ENCODE measurements at regions not wholly inside any gene's neighbourhood (a gene's known extent, or its start where the extent isn't known, plus 50 kb on each side); places are given as distances from the start of the nearest gene placed in this dataset.
A peak's percentile ranks its signal among the peaks of the same experiment; 100 is the strongest.

DNA sequence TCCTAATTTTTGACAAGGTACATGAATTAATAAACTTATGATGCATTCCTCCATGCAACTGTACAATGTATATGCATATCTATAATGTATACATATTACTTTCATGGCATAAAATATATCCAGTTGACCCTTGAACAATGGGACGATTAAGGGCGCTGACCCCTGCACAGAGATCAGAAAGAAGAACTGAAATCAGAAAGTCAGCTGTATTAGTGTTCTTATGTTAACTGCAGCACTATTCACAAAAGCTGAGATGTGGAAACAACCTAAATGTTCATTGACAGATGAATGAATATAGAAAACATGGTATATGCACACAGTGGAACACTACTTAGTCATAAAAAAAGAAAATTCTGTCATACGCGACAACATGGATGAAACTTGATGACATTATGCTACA is 457.1 kb downstream of the GBA3 start:
- Histone ChIP-seq H3K27me3 (replicated peaks; ENCODE audit: insufficient read depth) (no peaks in the 10 kb centered on the region), H3K36me3 (no peaks in the 10 kb centered on the region), H3K4me1 (replicated peaks) (no peaks in the 10 kb centered on the region), H3K9me3 (no peaks in the 10 kb centered on the region), H3K27ac (no peak overlapping the region), H3K4me3 (no peak overlapping the region)
- 97% methylated on average over 4 of the region's 4 CpGs for WGBS
- DNase-seq (ENCODE audit: low spot score), result no peak
- no peak for TF ChIP-seq POLR2AphosphoS5 (IDR thresholded peaks at IDR 0.05)
- TF ChIP-seq, protein P1, sequence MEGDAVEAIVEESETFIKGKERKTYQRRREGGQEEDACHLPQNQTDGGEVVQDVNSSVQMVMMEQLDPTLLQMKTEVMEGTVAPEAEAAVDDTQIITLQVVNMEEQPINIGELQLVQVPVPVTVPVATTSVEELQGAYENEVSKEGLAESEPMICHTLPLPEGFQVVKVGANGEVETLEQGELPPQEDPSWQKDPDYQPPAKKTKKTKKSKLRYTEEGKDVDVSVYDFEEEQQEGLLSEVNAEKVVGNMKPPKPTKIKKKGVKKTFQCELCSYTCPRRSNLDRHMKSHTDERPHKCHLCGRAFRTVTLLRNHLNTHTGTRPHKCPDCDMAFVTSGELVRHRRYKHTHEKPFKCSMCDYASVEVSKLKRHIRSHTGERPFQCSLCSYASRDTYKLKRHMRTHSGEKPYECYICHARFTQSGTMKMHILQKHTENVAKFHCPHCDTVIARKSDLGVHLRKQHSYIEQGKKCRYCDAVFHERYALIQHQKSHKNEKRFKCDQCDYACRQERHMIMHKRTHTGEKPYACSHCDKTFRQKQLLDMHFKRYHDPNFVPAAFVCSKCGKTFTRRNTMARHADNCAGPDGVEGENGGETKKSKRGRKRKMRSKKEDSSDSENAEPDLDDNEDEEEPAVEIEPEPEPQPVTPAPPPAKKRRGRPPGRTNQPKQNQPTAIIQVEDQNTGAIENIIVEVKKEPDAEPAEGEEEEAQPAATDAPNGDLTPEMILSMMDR (IDR thresholded peaks at IDR 0.05), result no peak
- TF ChIP-seq POLR2A (IDR thresholded peaks at IDR 0.05), result no peak
- intact Hi-C loops (cut with DNase I), result no loop called here

DNA sequence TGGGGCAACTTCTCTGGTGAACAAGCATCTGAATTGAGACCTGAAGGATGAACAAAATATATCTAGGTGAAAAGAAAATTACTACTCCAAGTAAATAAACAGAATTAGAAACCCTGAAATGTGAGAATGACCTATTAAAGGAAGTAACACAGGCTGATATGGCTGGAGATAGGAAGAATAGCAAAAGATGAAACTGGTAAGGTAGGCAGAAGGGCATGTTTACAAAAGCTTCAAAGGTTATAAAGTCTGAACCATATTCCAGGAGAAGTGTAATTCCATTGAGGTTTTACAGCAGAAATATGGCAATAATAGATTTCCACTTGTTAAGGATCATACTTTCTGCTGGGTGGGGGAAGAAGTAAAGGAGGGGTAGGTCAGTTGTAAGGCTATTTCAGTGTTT is 452.0 kb downstream of the GBA3 start:
- no peak for TF ChIP-seq POLR2A (IDR thresholded peaks at IDR 0.05)
- no peak for TF ChIP-seq POLR2AphosphoS5 (IDR thresholded peaks at IDR 0.05)
- TF ChIP-seq, protein P1 (IDR thresholded peaks at IDR 0.05), result no peak
- H3K4me1 ChIP-seq (replicated peaks), result no peaks in the 10 kb centered on the region
- no peak overlapping the region for H3K4me3 ChIP-seq

GRCh38 chr4:23135792-23136645 is 443.3 kb downstream of the GBA3 start:
- DNase-seq (ENCODE audit: low spot score), result no peak
- no peak overlapping the region for H3K4me3 ChIP-seq
- H3K9me3 ChIP-seq, result no peaks in the 10 kb centered on the region
- WGBS, result 91% methylated on average over 1 of the region's 1 CpG
- no peaks in the 10 kb centered on the region for H3K4me1 ChIP-seq (replicated peaks)
- H3K36me3 ChIP-seq, result no peaks in the 10 kb centered on the region
- no peaks in the 10 kb centered on the region for H3K27me3 ChIP-seq (replicated peaks; ENCODE audit: insufficient read depth)
- intact Hi-C loops (cut with DNase I), result loop anchor here (10.0 kb wide), 1 partner anchor 1279 kb away; no protein-coding TSS in a partner anchor
- TF ChIP-seq, protein P1 (IDR thresholded peaks at IDR 0.05), result peak in 3 of 4 experiments; percentile 48 to 63 (median 55)
- TF ChIP-seq POLR2A (IDR thresholded peaks at IDR 0.05), result no peak
- H3K27ac ChIP-seq, result no peak overlapping the region

More for the DNA sequence above, 452.0 kb downstream of the GBA3 start:
- DNase-seq (ENCODE audit: low spot score), result no peak
- H3K36me3 ChIP-seq, result no peaks in the 10 kb centered on the region
- H3K27ac ChIP-seq, result no peak overlapping the region
- no peaks in the 10 kb centered on the region for H3K27me3 ChIP-seq (replicated peaks; ENCODE audit: insufficient read depth)
- H3K9me3 ChIP-seq, result no peaks in the 10 kb centered on the region
- intact Hi-C loops (cut with DNase I), result no loop called here

- H3K4me3 ChIP-seq, result no peak overlapping the region
- no peaks in the 10 kb centered on the region for H3K9me3 ChIP-seq
- no peaks in the 10 kb centered on the region for H3K27me3 ChIP-seq (replicated peaks; ENCODE audit: insufficient read depth)
- 84% methylated on average over 2 of the region's 2 CpGs for WGBS
- intact Hi-C loops (cut with DNase I), result loop anchor here (10.0 kb wide), 1 partner anchor 1280 kb away; no protein-coding TSS in a partner anchor
- H3K27ac ChIP-seq, result no peak overlapping the region
- no peak for DNase-seq (ENCODE audit: low spot score)
- H3K36me3 ChIP-seq, result no peaks in the 10 kb centered on the region
- TF ChIP-seq POLR2AphosphoS5 (IDR thresholded peaks at IDR 0.05) (no peak), POLR2A (IDR thresholded peaks at IDR 0.05) (no peak)
- TF ChIP-seq, protein P1 (IDR thresholded peaks at IDR 0.05), result no peak
- H3K4me1 ChIP-seq (replicated peaks), result no peaks in the 10 kb centered on the region
Measured at GRCh38 chr4:23134331-23134730, 441.6 kb downstream of the GBA3 start.

DNA sequence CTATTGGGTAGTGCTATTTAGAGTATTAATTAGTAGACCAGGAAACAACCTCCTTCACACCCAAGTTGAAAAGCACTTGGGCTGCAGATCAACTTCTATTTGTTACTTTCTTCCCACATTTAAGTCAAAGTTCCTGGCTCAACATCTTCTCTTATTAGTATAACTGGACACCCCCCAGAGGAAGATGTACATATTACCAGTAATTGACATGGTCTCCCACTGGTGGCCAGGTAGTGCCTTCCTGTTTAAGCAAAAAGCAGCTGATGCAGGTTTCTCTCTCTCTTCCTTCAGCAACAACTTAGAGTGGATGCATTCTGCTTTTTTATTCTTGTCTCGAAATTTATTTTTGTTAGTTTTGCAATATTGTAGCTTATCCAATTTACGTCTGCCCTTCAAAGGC is 438.1 kb downstream of the GBA3 start:
- no peaks in the 10 kb centered on the region for H3K27me3 ChIP-seq (replicated peaks; ENCODE audit: insufficient read depth)
- H3K4me3 ChIP-seq, result no peak overlapping the region
- H3K36me3 ChIP-seq, result no peaks in the 10 kb centered on the region
- no peak overlapping the region for H3K27ac ChIP-seq
- TF ChIP-seq POLR2AphosphoS5 (IDR thresholded peaks at IDR 0.05), result no peak
- TF ChIP-seq POLR2A (IDR thresholded peaks at IDR 0.05), result no peak
- TF ChIP-seq, protein P1 (IDR thresholded peaks at IDR 0.05), result no peak
- no peaks in the 10 kb centered on the region for H3K9me3 ChIP-seq
- no peaks in the 10 kb centered on the region for H3K4me1 ChIP-seq (replicated peaks)
- 83% methylated on average over 2 of the region's 2 CpGs for WGBS
- no peak for DNase-seq (ENCODE audit: low spot score)
- intact Hi-C loops (cut with DNase I), result loop anchor here (10.0 kb wide), 1 partner anchor 1284 kb away; no protein-coding TSS in a partner anchor

Measured in prostate gland (tissue), 2 donors.